ENCODE measurements at regions not wholly inside any gene's neighbourhood (a gene's known extent, or its start where the extent isn't known, plus 50 kb on each side); places are given as distances from the start of the nearest gene placed in this dataset.

GRCh38 chr1:184285401-184286087 lies 101.3 kb upstream of the C1orf21 start:
- DNase-seq, result no peak

GRCh38 chr1:184287001-184287400 lies 99.8 kb upstream of the C1orf21 start:
- DNase-seq, result no peak

DNA sequence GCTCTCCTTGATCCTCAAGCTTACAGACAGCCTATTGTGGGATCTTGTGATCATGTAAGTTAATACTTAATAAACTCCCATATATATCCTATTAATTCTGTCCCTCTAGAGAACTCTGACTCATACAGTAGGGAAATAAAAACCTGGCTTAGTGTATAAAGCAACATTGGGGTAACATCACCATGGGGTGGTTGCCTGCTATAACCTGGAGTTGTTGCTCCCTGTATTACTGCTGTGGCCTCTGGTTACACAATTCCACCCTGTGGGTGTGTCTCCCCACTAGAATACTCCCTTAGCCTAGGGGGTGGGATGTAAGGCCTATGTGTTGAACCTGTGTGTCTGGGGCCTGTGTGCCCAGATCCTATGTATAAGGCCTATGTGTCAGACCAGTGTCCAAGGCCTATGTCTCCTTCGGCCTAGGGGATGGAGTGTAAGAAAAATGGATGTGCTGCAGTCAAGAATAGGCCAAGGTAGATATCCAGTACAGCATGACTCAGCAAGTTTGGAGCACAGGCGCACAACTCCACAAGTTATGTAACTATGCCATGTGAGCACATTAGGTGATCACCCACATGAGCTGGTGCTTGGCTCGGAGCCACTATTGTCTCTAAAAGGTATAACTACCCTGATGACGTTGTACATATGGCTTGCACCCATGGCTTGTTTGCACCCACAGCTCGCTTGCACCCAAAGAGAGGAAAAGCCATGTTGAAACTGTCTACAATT lies 96.8 kb upstream of the C1orf21 start:
- DNase-seq, result no peak

GRCh38 chr1:184291701-184292100 lies 95.1 kb upstream of the C1orf21 start:
- no peak for DNase-seq

- no peak for DNase-seq
Measured at GRCh38 chr1:184292101-184292500, 94.7 kb upstream of the C1orf21 start.

- no peak for DNase-seq
Measured at GRCh38 chr1:184294101-184294500, 92.7 kb upstream of the C1orf21 start.

- no peak for DNase-seq
Measured at GRCh38 chr1:184296466-184297243, 90.2 kb upstream of the C1orf21 start.

DNA sequence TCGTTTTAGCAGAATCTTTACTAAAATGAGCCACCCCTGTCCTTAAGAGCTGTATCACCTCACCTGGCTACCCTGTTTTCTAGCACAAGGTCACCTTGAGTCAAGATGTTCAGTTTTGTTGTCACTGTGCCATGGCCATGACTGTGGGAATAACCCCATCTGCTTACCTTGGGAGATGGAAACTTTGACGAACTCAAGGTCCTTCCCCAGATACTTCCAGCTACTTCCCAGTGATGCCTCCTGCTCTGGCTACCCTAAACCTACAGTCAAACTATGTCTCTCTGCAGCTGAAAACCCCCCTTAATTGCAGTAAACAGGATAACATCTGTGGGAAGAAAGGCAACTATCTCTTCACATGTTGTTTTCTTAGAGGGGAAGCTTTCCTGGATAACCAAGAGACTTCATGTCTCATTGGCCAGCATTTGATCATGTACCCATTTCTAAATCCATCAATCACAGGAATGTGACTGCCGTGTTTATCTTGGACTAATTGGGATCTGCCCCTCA lies 89.5 kb upstream of the C1orf21 start:
- no peak for DNase-seq

DNA sequence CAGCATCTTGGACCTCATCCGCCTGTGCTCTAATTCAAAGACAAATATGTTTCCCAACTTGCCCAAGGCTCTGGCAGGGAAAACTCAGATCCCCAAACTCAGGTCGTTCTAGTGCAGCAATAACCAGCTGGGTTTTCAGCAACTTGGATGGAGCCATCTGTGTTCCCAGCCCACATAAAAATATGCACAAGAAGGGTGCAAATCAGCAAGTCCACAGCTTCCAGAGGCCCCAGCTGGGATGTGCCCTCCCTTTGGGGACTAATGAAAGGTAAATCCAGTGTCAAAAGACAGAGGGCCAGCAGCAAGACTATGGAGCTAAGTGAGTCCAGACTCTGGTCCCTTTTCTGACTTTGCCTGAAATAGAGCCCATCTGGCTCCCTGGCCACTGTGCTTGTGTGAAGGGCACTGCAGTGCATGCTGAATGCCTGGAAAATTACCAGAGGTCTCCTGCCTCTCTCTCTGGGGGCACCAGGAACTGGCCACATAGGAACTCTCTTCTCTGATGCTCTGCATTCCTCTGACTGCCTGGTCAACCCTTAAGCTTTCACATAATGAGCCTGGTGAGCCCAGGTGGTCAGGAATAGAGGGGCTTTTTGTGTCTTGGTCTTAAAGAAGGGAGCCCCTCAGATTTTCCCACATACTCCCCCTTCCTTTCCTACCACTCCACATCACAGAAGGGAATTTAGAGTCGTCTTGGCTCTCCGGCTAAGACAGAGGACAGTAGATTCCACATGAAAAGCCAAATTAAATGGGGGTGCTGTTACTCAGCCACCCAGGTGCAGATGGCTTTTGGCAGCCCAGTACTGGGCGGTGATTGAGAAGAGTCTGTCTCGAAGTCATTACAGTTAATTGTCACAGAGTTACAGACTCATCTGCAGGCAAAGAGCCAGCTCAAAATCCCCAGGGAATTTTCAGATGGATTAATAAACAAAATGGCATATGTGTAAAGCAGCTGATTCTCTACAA lies 88.1 kb upstream of the C1orf21 start:
- DNase-seq, result no peak

DNA sequence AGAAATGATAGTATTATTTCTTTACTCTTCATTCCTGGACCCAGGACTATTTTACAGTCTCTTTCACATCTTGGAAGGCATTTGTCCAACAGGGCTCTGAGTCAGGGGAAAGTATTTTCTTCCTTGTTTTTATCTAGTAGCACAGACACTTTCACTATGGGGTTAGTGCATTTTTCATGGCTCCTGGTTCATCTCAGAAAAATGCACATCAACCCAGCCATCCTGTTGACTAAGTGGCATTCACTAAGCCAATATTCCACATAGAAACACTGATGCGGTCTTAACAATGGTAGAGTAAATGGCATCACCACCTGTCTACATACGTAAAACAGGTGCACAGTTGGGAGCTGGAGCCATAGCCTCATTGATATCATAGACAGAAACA lies 87.4 kb upstream of the C1orf21 start:
- no peak for DNase-seq

DNA sequence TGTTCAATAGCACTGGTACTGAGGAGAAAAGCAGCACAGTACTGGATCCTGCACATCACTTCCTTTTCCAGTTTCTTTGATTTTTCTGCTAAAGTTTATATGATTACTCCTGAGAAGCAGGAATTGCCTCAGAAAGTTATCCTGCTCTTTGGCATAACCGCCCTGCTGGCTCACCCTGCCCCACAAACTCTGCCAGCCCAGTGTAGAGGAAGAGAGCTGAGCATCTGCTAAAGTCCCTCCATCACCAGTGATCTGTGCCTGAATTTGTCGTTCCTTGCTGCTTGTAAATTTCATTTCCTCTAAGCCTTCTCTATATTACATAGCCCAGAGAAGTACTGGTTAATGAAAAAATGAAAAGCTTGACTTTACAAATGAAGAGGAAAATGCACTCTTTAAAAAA lies 87.0 kb upstream of the C1orf21 start:
- no peak for DNase-seq

DNA sequence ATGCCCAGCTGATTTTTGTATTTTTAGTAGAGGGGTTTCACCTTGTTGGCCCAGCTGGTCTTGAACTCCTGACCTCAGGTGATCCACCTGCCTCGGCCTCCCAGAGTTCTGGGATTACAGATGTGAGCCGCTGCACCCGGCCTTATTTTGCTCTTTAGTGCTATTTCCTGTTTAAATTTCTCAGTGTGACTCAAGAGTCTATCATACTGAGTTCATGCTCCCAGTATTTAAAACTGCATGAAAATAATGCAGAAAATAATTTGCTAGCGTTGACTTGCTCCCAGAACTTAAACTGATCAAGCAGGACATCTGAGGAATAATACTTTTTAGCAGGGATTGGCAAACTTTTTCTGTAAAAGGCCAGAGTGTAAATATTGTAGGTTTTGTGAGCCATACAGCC lies 86.4 kb upstream of the C1orf21 start:
- no peak for DNase-seq

DNA sequence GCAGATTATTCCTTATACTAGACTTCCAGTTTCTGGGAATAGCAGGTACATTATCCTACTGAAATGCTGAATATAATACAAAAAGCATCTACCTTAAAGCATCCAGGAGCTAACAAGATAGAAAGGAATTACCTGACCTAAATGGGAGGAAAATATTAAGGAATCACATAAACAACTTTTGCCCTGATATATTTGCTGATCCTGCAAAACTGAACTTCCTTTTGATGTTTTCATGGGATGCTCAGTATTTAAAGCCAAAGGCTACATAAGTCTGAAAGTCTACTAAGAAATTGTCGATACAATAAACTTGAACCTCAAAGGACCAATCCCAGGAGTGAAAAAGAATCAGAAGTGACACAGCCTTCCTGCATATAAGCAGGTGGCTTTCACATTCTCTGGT lies 85.6 kb upstream of the C1orf21 start:
- no peak for DNase-seq

DNA sequence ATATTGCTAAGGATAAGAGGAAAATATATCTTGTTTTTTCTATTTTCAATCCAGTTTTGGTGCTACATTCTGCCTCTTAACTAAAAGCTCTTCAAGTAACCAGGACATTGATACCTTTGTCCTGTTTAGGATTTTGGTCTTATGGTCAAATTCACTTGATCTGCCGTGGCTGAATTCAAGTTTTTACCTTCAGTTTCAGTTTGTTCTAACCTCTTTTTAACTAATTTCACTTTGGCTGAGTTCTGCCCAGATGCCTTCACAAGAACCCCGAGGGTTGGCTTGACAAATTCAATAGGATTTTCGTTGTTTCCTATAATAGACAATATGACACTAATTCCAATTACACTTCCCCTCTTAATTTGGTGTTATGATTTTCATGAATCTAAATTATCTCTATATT lies 84.5 kb upstream of the C1orf21 start:
- no peak for DNase-seq

GRCh38 chr1:184310157-184310819 lies 76.5 kb upstream of the C1orf21 start:
- no peak for DNase-seq

DNA sequence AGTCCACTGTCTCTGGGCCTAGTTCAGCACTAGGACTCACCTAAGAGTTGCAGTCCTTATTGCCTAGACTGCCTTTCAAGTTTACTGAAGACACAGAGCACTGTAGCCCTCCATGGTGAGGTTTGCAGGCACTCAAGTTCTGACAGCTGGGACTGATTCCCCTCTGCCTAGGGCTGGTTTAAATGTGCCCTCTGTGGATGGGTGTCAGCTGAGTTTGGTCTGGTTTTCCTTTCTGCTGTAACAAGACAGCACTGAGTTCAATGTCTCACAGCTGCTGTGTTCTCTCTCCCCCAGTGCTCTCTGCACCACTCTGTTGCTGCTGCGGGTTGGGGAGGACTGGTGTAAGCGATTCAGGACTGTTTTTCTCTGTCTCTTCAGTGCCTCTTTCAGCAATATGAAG lies 75.2 kb upstream of the C1orf21 start:
- DNase-seq, result no peak

DNA sequence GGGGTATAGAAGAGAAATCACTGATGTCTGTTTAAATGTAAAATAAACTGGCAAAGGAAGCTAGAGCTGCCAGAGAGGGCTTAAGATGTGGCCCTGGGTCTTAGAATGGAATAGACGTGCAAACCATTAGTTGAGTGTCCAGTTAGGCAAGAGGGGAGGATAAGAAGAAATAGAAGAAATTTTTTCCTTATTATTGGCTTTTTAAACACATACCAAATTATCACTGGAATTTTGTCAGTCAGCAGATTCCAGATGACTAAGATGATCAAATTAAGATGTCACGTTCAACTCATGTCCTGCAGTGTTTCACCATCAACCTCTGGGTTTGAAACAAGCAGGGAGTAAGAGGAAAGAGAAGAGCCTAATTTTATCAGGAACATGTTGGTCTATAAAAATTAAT lies 71.6 kb upstream of the C1orf21 start:
- DNase-seq, result no peak

- no peak for DNase-seq
Measured at GRCh38 chr1:184319879-184320278, 67.0 kb upstream of the C1orf21 start.

DNA sequence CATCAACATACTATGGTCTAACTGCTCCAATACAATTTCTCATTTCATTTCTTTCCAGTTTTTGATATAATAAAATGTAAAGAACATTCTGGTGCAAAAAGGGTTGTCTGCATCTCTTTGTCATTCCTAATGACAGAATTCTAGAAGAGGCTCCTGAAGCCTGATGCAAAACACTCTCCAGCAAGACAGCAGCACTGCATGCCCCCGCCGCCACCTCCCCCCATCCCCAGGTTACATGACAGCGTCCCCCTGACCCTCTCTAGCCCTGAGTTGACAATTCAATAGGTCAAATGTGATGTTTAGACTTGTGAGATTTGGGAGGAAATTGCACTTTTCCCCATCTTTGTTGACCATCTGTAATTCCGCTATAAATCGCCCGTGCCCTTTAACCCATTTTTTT lies 64.6 kb upstream of the C1orf21 start:
- DNase-seq, result no peak

DNA sequence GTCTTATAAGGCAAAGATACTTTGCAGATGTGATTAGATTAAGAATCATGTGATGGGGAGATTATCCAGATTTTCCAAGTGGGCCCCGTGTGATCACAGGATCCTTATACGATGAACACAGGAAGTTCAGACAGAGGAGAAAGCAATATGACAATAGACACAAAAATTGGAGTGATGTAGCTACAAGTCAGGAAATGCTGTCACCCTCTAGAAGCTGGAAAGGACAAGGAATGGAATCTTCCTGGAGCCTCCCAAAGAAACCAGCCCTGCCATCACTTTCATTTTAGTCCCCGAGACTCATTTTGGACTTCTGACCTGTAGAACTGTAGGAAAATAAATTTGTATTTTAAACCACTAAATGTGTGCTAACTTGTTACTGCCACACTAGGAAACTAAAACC lies 61.9 kb upstream of the C1orf21 start:
- DNase-seq, result no peak

GRCh38 chr1:184326278-184326677 lies 60.6 kb upstream of the C1orf21 start:
- no peak for DNase-seq
